GM12878 (cell line): ENCODE measurements at regions not wholly inside any gene's neighbourhood (a gene's known extent, or its start where the extent isn't known, plus 50 kb on each side); places are given as distances from the start of the nearest gene placed in this dataset.

Source experiments
- BACH1 ChIP-seq: fragments of 450-650 bp; IDR thresholded peaks from 2 replicates; pipeline ENCODE4 v1.6.1; 2017; ENCODE audit warnings: mild to moderate bottlenecking, borderline replicate concordance
- CREB1 ChIP-seq: IDR thresholded peaks from 2 replicates; pipeline ENCODE4 v1.6.1; 2012; ENCODE audit warnings: low read depth, mild to moderate bottlenecking, inconsistent platforms
- CTCF ChIP-seq, 3 experiments: IDR thresholded peaks in 2 of 3; conservative IDR thresholded peaks in 1 of 3; 2 replicates each; pipeline ENCODE4 v1.5.1; 2011; ENCODE audit warnings: low read depth in 3 of 3, low read length in 3 of 3, mild to moderate bottlenecking in 3 of 3, control low read depth in 2 of 3, moderate library complexity in 2 of 3, inconsistent platforms in 1 of 3, mixed read lengths in 1 of 3; ENCODE audit not compliant: control insufficient read depth in 2 of 3, insufficient read depth in 1 of 3; ENCODE audit errors: extremely low read depth in 1 of 3
- GABPA ChIP-seq: IDR thresholded peaks from 2 replicates; pipeline ENCODE4 v1.6.1; 2014; ENCODE audit warnings: antibody characterized with exemption, low read depth, mild to moderate bottlenecking, inconsistent platforms
- PAX5 ChIP-seq: IDR thresholded peaks from 2 replicates; pipeline ENCODE4 v1.6.1; 2011; ENCODE audit warnings: low read depth, low read length, borderline replicate concordance
- POLR2A ChIP-seq: IDR thresholded peaks from 2 replicates; pipeline ENCODE4 v1.6.1; 2011; ENCODE audit warnings: low read depth, mild to moderate bottlenecking, low read length

- TF ChIP-seq CREB1: no peak
- no peak for TF ChIP-seq BACH1
- TF ChIP-seq GABPA: no peak
- no peak for TF ChIP-seq POLR2A
- TF ChIP-seq PAX5: no peak
- TF ChIP-seq CTCF (IDR thresholded peaks at IDR 0.05 in 2 of 3, conservative IDR thresholded peaks at IDR 0.05 in 1 of 3; ENCODE audit: control insufficient read depth in 2 of 3, extremely low read depth in 1 of 3, insufficient read depth in 1 of 3, low read depth in 3 of 3, low read length in 3 of 3): no peak
These were observed 73.5 kb upstream of the TMPRSS15 start for GRCh38 chr21:18477043-18477442.
